ENCODE measurements at regions not wholly inside any gene's neighbourhood (a gene's known extent, or its start where the extent isn't known, plus 50 kb on each side); places are given as distances from the start of the nearest gene placed in this dataset.
A peak's percentile ranks its signal among the peaks of the same experiment; 100 is the strongest.

GRCh38 chr7:91668217-91668616 is 212.3 kb downstream of the MTERF1 start:
- no peak overlapping the region for H3K4me2 ChIP-seq (ENCODE audit: low read depth, low read length)
- intact Hi-C loops (cut with micrococcal nuclease; ENCODE audit: unreplicated experiment) (no loop called here), in situ Hi-C loops (cut with HindIII; ENCODE audit: extremely low pct_ligation_motif_present, low pct_unique_long_range_greater_than_20kb) (no loop called here)
- H3K79me2 ChIP-seq (ENCODE audit: insufficient read depth, low read length), result no peaks in the 10 kb centered on the region
- H3K27ac ChIP-seq (ENCODE audit: extremely low read length, insufficient read depth, low read length), result no peak overlapping the region
- ATAC-seq, result peak; percentile 36; the same call in 1 of the 3 replicates
- H3K27me3 ChIP-seq (ENCODE audit: control insufficient read depth in 1 of 2, insufficient read depth in 2 of 2, low read length in 2 of 2), result no peaks in the 10 kb centered on the region
- no TSS peak for BruUV-seq (replicated peaks)
- CTCF ChIA-PET (ENCODE audit: low intra/inter-chr PET ratio, low total read pairs), result no interaction called here
- H3K4me3 ChIP-seq (replicated peaks in 1 of 3; ENCODE audit: insufficient read depth in 1 of 3, low read depth in 2 of 3, low read length in 3 of 3), result no peak overlapping the region
- no peaks in the 10 kb centered on the region for H4K20me1 ChIP-seq (ENCODE audit: insufficient read depth, low read length)
- H3K9me3 ChIP-seq (ENCODE audit: low read length), result no peaks in the 10 kb centered on the region
- POLR2A ChIA-PET, result no interaction called here
- TF ChIP-seq MTERF4 (CRISPR knock-in tag; IDR thresholded peaks at IDR 0.05) (no peak), SNAPC2 (CRISPR knock-in tag; IDR thresholded peaks at IDR 0.05) (no peak), SATB2 (CRISPR knock-in tag; IDR thresholded peaks at IDR 0.05) (no peak), ZKSCAN1 (IDR thresholded peaks at IDR 0.05; ENCODE audit: low read length) (no peak), ZNF317 (CRISPR knock-in tag; IDR thresholded peaks at IDR 0.05) (peak; percentile 81), TARDBP (CRISPR knock-in tag; IDR thresholded peaks at IDR 0.05) (no peak), CEBPB (IDR thresholded peaks at IDR 0.05; ENCODE audit: borderline replicate concordance, low read depth, low read length) (peak; percentile 19; the same call in 1 of the 2 replicates), BRF2 (CRISPR knock-in tag; IDR thresholded peaks at IDR 0.05) (no peak), ELF3 (CRISPR knock-in tag; IDR thresholded peaks at IDR 0.05) (0 out of 2 replicates have a peak, but pooled peaks have one; percentile 14), ZBTB4 (CRISPR knock-in tag; IDR thresholded peaks at IDR 0.05; ENCODE audit: borderline replicate concordance) (no peak), ZNF784 (CRISPR knock-in tag; IDR thresholded peaks at IDR 0.05; ENCODE audit: borderline replicate concordance) (no peak)
- FAIRE-seq, result no peak
- H2AFZ ChIP-seq (ENCODE audit: low read length), result no peak overlapping the region
- no peaks in the 10 kb centered on the region for H3K36me3 ChIP-seq (replicated peaks in 1 of 2; ENCODE audit: control insufficient read depth in 1 of 2, insufficient read depth in 2 of 2, low read length in 2 of 2)
- H3K4me1 ChIP-seq (ENCODE audit: insufficient read depth, low read length), result no peaks in the 10 kb centered on the region
- H3K9ac ChIP-seq (ENCODE audit: insufficient read depth, low read depth, low read length), result no peak overlapping the region
- no peak for DNase-seq (ENCODE audit: low spot score)

Measured in HepG2 (cell line).